PC-9 (cell line): ENCODE measurements at regions not wholly inside any gene's neighbourhood (a gene's known extent, or its start where the extent isn't known, plus 50 kb on each side); places are given as distances from the start of the nearest gene placed in this dataset.

Experiments
- CTCF ChIP-seq: fragments of 200-600 bp; sonication (generic); conservative IDR thresholded peaks from 2 replicates; pipeline ENCODE4 v1.6.1; 2017; ENCODE audit warnings: mixed run types, antibody characterized with exemption, mild to moderate bottlenecking, moderate library complexity
- EZH2 ChIP-seq: fragments of 200-600 bp; sonication (generic); IDR thresholded peaks from 2 replicates; pipeline ENCODE4 v1.8.0; 2017; ENCODE audit warnings: antibody characterized with exemption, low read depth

GRCh38 chr12:89844539-89844938, 135.9 kb upstream of the ATP2B1 start:
- no peak for TF ChIP-seq EZH2
- no peak for TF ChIP-seq CTCF
